DOHH2 (cell line): ENCODE measurements at regions not wholly inside any gene's neighbourhood (a gene's known extent, or its start where the extent isn't known, plus 50 kb on each side); places are given as distances from the start of the nearest gene placed in this dataset.

ENCODE experiments used
- H3F3A ChIP-seq: fragments of 200-600 bp; sonication (generic), shearing (Covaris generic); 2 replicates; pipeline ENCODE4 v1.6.0; 2016; ENCODE audit warnings: antibody characterized with exemption, mild to moderate bottlenecking; ENCODE audit not compliant: control insufficient read depth, insufficient read depth
- H3K27ac ChIP-seq: fragments of 200-600 bp; sonication (generic); 2 replicates; pipeline ENCODE4 v1.5.1; 2014; ENCODE audit warnings: low read depth, mild to moderate bottlenecking, low read length, moderate library complexity
- H3K27me3 ChIP-seq: fragments of 200-600 bp; sonication (generic); 2 replicates; pipeline ENCODE4 v1.6.1; 2014; ENCODE audit warnings: mild to moderate bottlenecking, low read length, mixed read lengths; ENCODE audit not compliant: control insufficient read depth
- H3K36me3 ChIP-seq: fragments of 200-600 bp; sonication (generic); 2 replicates; pipeline ENCODE4 v1.6.1; 2014; ENCODE audit warnings: mild to moderate bottlenecking, low read length, moderate library complexity, mixed read lengths; ENCODE audit not compliant: control insufficient read depth
- H3K4me1 ChIP-seq: fragments of 200-600 bp; sonication (generic); 2 replicates; pipeline ENCODE4 v1.6.1; 2014; ENCODE audit warnings: mild to moderate bottlenecking, low read length, mixed read lengths; ENCODE audit not compliant: control insufficient read depth
- H3K4me2 ChIP-seq: fragments of 200-600 bp; sonication (generic); 2 replicates; pipeline ENCODE4 v1.6.0; 2014; ENCODE audit warnings: mild to moderate bottlenecking, low read length, moderate library complexity
- H3K4me3 ChIP-seq: fragments of 200-600 bp; sonication (generic); 2 replicates; pipeline ENCODE4 v1.5.1; 2014; ENCODE audit warnings: mild to moderate bottlenecking, low read length, mixed read lengths
- H3K79me2 ChIP-seq: fragments of 200-600 bp; sonication (generic); 2 replicates; pipeline ENCODE4 v1.6.1; 2014; ENCODE audit warnings: mild to moderate bottlenecking, low read length, mixed read lengths; ENCODE audit not compliant: control insufficient read depth
- H3K9me2 ChIP-seq: fragments of 200-600 bp; sonication (generic); replicated peaks from 2 replicates; pipeline ENCODE4 v1.6.1; 2014; ENCODE audit warnings: mild to moderate bottlenecking, low read length, mixed read lengths; ENCODE audit not compliant: control insufficient read depth
- H3K9me3 ChIP-seq: fragments of 200-600 bp; sonication (generic); 2 replicates; pipeline ENCODE4 v1.6.1; 2014; ENCODE audit warnings: antibody characterized with exemption, low read length, mixed read lengths; ENCODE audit not compliant: control insufficient read depth, insufficient read depth
- H4K20me1 ChIP-seq: fragments of 200-600 bp; sonication (generic); 2 replicates; pipeline ENCODE4 v1.6.0; 2014; ENCODE audit warnings: low read depth, mild to moderate bottlenecking, antibody characterized with exemption, low read length, moderate library complexity; ENCODE audit not compliant: control insufficient read depth, insufficient read depth
- EZH2phosphoT487 ChIP-seq: fragments of 200-600 bp; sonication (generic); IDR thresholded peaks from 2 replicates; pipeline ENCODE4 v1.6.1; 2017; ENCODE audit warnings: borderline replicate concordance, mild to moderate bottlenecking, antibody characterized with exemption, low read length, moderate library complexity, mixed read lengths
- TF ChIP-seq, protein P1 (sequence below): fragments of 200-600 bp; sonication (generic); IDR thresholded peaks from one replicate; pipeline ENCODE4 v1.5.1; 2014; ENCODE audit warnings: antibody characterized with exemption, mild to moderate bottlenecking, low read depth, low read length; ENCODE audit not compliant: poor library complexity, severe bottlenecking

DNA sequence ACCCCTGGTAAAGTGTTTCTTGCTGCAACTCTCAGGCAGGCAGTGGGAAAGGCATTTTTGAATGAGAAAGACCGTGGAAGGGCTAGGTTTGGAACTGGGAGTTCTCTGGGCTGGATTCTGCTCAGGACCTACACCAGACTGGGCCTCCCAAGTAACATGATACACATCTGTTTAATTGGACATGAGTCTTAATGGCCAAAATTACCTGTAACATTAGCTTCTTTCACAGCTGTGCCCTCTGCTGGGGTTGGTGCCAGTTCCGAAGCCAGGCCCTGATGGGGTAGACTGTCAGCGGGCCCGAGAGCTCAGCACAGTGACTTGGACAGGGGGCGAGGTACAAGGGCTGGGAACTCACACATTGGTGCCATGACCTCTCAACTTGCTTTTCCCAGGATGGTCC is 118.9 kb upstream of the IRX3 start:
- Histone ChIP-seq H3K27ac (no peak overlapping the region), H3K9me2 (no peaks in the 10 kb centered on the region), H3K27me3 (no peaks in the 10 kb centered on the region), H3K4me2 (no peak overlapping the region), H3K36me3 (no peaks in the 10 kb centered on the region), H3K4me3 (no peak overlapping the region), H3K4me1 (no peaks in the 10 kb centered on the region), H3F3A (no peaks in the 10 kb centered on the region), H3K79me2 (no peaks in the 10 kb centered on the region), H4K20me1 (no peaks in the 10 kb centered on the region), H3K9me3 (no peaks in the 10 kb centered on the region)
- no peak for TF ChIP-seq EZH2phosphoT487
- TF ChIP-seq, protein P1, sequence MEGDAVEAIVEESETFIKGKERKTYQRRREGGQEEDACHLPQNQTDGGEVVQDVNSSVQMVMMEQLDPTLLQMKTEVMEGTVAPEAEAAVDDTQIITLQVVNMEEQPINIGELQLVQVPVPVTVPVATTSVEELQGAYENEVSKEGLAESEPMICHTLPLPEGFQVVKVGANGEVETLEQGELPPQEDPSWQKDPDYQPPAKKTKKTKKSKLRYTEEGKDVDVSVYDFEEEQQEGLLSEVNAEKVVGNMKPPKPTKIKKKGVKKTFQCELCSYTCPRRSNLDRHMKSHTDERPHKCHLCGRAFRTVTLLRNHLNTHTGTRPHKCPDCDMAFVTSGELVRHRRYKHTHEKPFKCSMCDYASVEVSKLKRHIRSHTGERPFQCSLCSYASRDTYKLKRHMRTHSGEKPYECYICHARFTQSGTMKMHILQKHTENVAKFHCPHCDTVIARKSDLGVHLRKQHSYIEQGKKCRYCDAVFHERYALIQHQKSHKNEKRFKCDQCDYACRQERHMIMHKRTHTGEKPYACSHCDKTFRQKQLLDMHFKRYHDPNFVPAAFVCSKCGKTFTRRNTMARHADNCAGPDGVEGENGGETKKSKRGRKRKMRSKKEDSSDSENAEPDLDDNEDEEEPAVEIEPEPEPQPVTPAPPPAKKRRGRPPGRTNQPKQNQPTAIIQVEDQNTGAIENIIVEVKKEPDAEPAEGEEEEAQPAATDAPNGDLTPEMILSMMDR, result no peak

DNA sequence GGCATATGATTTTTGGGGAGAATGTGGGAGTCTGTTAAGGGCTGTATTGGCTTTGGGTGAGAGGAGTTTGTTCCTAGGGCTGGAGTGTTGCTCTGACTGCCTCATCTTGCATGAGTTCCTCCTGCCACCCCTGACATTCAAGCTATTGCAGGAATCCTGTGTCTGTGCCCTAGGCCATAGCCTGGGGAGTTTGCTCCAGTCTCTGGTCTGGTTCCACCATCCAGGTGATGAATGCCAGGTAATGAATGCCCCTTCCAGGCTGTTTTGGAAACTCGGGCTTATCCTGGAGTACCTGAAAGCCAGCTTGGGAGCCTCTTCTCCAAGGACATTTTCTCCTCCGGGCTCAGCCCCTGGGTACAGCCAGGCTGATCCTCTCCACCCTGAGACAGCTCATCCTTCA is 117.0 kb upstream of the IRX3 start:
- TF ChIP-seq, protein P1, result no peak
- TF ChIP-seq EZH2phosphoT487, result no peak
- no peaks in the 10 kb centered on the region for H3K27me3 ChIP-seq
- no peak overlapping the region for H3K27ac ChIP-seq
- no peaks in the 10 kb centered on the region for H3K36me3 ChIP-seq
- no peaks in the 10 kb centered on the region for H3K9me3 ChIP-seq
- no peaks in the 10 kb centered on the region for H4K20me1 ChIP-seq
- H3F3A ChIP-seq, result no peaks in the 10 kb centered on the region
- no peak overlapping the region for H3K4me2 ChIP-seq
- no peaks in the 10 kb centered on the region for H3K79me2 ChIP-seq
- H3K4me1 ChIP-seq, result no peaks in the 10 kb centered on the region
- H3K4me3 ChIP-seq, result no peak overlapping the region
- no peaks in the 10 kb centered on the region for H3K9me2 ChIP-seq

DNA sequence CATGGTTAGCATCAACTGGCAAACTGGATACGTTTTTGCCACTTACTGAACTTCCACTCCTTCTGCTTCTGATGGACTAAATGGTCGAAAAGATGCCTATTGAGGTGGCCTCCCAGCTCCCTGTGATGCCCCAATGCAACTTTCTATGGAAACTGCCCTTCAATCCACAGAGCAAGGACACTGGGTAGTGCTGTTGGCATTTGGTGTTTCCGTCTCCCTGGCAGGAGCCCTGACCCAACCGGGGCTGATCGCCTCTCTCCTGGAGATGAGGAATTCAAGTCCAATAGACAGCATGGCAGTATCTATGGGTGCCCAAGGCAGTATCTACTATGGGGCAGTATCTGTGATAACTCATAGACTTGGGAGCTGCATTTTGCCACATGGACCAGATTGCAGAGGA is 116.3 kb upstream of the IRX3 start:
- H3K4me1 ChIP-seq, result no peaks in the 10 kb centered on the region
- H3K36me3 ChIP-seq, result no peaks in the 10 kb centered on the region
- no peak overlapping the region for H3K4me3 ChIP-seq
- no peaks in the 10 kb centered on the region for H3K9me2 ChIP-seq
- TF ChIP-seq EZH2phosphoT487, result no peak
- TF ChIP-seq, protein P1, result no peak
- no peaks in the 10 kb centered on the region for H3K9me3 ChIP-seq
- no peak overlapping the region for H3K27ac ChIP-seq
- no peaks in the 10 kb centered on the region for H4K20me1 ChIP-seq
- no peaks in the 10 kb centered on the region for H3F3A ChIP-seq
- H3K27me3 ChIP-seq, result no peaks in the 10 kb centered on the region
- H3K4me2 ChIP-seq, result no peak overlapping the region
- H3K79me2 ChIP-seq, result no peaks in the 10 kb centered on the region

DNA sequence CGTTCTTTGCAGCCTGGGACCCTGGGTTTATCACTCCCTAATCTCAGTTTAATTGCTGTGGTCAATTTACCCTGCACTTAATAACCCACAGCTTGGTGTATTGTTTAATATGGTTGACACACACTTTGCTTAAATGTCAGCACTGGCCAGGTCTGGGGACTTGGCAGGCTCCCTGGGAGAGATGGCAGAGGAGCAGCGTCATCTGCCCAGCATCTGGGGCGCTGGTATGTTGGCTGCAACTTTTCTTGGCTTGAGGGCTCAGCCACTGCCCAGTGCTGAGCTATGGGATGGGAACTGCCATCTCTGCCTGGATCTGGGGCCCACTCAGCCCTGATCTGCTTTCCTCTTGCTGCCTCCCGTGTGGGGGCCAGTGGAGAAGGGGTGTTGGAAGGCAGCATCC is 115.7 kb upstream of the IRX3 start:
- H3F3A ChIP-seq, result no peaks in the 10 kb centered on the region
- H3K27ac ChIP-seq, result no peak overlapping the region
- H4K20me1 ChIP-seq, result no peaks in the 10 kb centered on the region

More for the DNA sequence above, 115.7 kb upstream of the IRX3 start:
- Histone ChIP-seq H3K4me2 (no peak overlapping the region), H3K79me2 (no peaks in the 10 kb centered on the region), H3K36me3 (no peaks in the 10 kb centered on the region), H3K9me3 (no peaks in the 10 kb centered on the region), H3K9me2 (no peaks in the 10 kb centered on the region), H3K4me1 (no peaks in the 10 kb centered on the region), H3K4me3 (no peak overlapping the region), H3K27me3 (no peaks in the 10 kb centered on the region)
- TF ChIP-seq, protein P1, result no peak
- no peak for TF ChIP-seq EZH2phosphoT487
